K562 (cell line): ENCODE measurements at regions not wholly inside any gene's neighbourhood (a gene's known extent, or its start where the extent isn't known, plus 50 kb on each side); places are given as distances from the start of the nearest gene placed in this dataset.

Experiments
- ATAC-seq: fragments of 200-7000 bp; cut with Tn5 transposase; 3 replicates; pipeline ENCODE4 v1.9.1; 2020; ENCODE audit warnings: moderate library complexity
- BruUV-seq: library from RNA; stranded (reverse); fragments of 400-500 nt; replicated peaks from 2 replicates; lab custom pipeline; 2021; lab: Mats Ljungman, UMichigan
- CTCF ChIA-PET: fragments of 300-600 bp; formaldehyde crosslinking; extraction: SDS; loops from one replicate; lab custom pipeline; 2021; ENCODE audit warnings: low intra/inter-chr PET ratio; lab: Yijun Ruan, JAX
- POLR2A ChIA-PET: fragments of 300-600, 350-650 bp; sonication (Branson Sonifier 250); formaldehyde crosslinking; extraction: SDS; loops from one replicate; lab custom pipeline; 2021; ENCODE audit warnings: antibody characterized with exemption, inconsistent platforms; lab: Yijun Ruan, JAX
- DNase-seq, 4 experiments: peaks; one replicate each; pipeline versions ENCODE4 v3.0.0 to v3.0.0-alpha.2; 2011 to 2018; ENCODE audit warnings: low spot score in 3 of 4, mixed read lengths in 3 of 4; ENCODE audit errors: extremely low read depth in 1 of 4
- FAIRE-seq: peaks from 2 replicates; lab custom pipeline; 2011; peaks lifted over from hg19 to GRCh38; lab: Jason Lieb, UNC
- H2AFZ ChIP-seq: 2 replicates; pipeline ENCODE4 v1.6.0; 2011; ENCODE audit warnings: low read depth, low read length, control low read depth, inconsistent platforms
- H3K27ac ChIP-seq: fragments of 200-600 bp; 3 replicates; pipeline ENCODE4 v1.8.0; 2011; ENCODE audit warnings: low read depth, mild to moderate bottlenecking, control low read depth, inconsistent platforms, low read length, moderate library complexity, mixed read lengths; ENCODE audit errors: extremely low read depth
- H3K27me3 ChIP-seq, 2 experiments: fragments of 300-600 bp in 1 of 2; 2 replicates in 1 of 2; 3 replicates in 1 of 2; pipeline versions ENCODE4 v1.6.0 to v1.8.0; 2011; ENCODE audit warnings: inconsistent platforms in 2 of 2, low read length in 2 of 2, mild to moderate bottlenecking in 1 of 2, mixed read lengths in 1 of 2, moderate library complexity in 1 of 2; ENCODE audit not compliant: control insufficient read depth in 2 of 2, insufficient read depth in 2 of 2
- H3K36me3 ChIP-seq: fragments of 300-600 bp; 3 replicates; pipeline ENCODE4 v1.8.0; 2011; ENCODE audit warnings: mild to moderate bottlenecking, low read length, inconsistent platforms; ENCODE audit not compliant: control insufficient read depth, insufficient read depth
- H3K4me1 ChIP-seq, 2 experiments: fragments of 200-600 bp in 1 of 2; replicated peaks in 1 of 2; 2 replicates in 1 of 2; 3 replicates in 1 of 2; pipeline versions ENCODE4 v1.5.1 to v1.8.0; 2011; ENCODE audit warnings: inconsistent platforms in 2 of 2, low read length in 2 of 2, mild to moderate bottlenecking in 1 of 2, mixed read lengths in 1 of 2, moderate library complexity in 1 of 2; ENCODE audit not compliant: control insufficient read depth in 2 of 2, insufficient read depth in 2 of 2
- H3K4me2 ChIP-seq: 2 replicates; pipeline ENCODE4 v1.6.1; 2011; ENCODE audit warnings: low read length, control low read depth, inconsistent platforms, mixed read lengths; ENCODE audit not compliant: insufficient read depth
- H3K4me3 ChIP-seq: fragments of 200-600 bp; sonication (generic), shearing (Covaris generic); 2 replicates; pipeline ENCODE4 v1.5.1; 2016; ENCODE audit warnings: control low read depth, inconsistent platforms
- H3K79me2 ChIP-seq: fragments of 200-600 bp; 3 replicates; pipeline ENCODE4 v1.8.0; 2011; ENCODE audit warnings: low read length, inconsistent platforms; ENCODE audit not compliant: control insufficient read depth, insufficient read depth
- H3K9ac ChIP-seq, 2 experiments: 2 replicates each; pipeline versions ENCODE4 v1.6.0 to v1.6.1; 2011; ENCODE audit warnings: low read depth in 2 of 2, low read length in 2 of 2, control low read depth in 1 of 2, inconsistent platforms in 1 of 2, mild to moderate bottlenecking in 1 of 2, mixed read lengths in 1 of 2; ENCODE audit not compliant: insufficient read depth in 1 of 2
- H3K9me1 ChIP-seq: one replicate; pipeline ENCODE4 v1.6.0; 2011; ENCODE audit warnings: inconsistent platforms, mild to moderate bottlenecking, low read length, moderate library complexity; ENCODE audit not compliant: control insufficient read depth, insufficient read depth
- H3K9me3 ChIP-seq: replicated peaks from 2 replicates; pipeline ENCODE4 v1.5.1; 2011; ENCODE audit warnings: low read depth, low read length, inconsistent platforms; ENCODE audit not compliant: control insufficient read depth, insufficient read depth
- H4K20me1 ChIP-seq: replicated peaks from 2 replicates; pipeline ENCODE4 v1.6.1; 2011; ENCODE audit warnings: low read length, inconsistent platforms, mixed read lengths; ENCODE audit not compliant: control insufficient read depth, insufficient read depth
- CEBPG ChIP-seq, 3 experiments: fragments of 200-800 bp in 1 of 3; sonication (Bioruptor generic) in 1 of 3; sonication (generic) in 1 of 3; formaldehyde crosslinking in 1 of 3; IDR thresholded peaks in 2 of 3; conservative IDR thresholded peaks in 1 of 3; 2 replicates each; pipeline versions ENCODE4 v1.6.1 to v1.8.0; 2016 to 2022; ENCODE audit warnings: missing compliant biosample characterization in 2 of 3, missing genetic modification characterization in 2 of 3, mild to moderate bottlenecking in 1 of 3, missing genetic modification reagents in 1 of 3
- HNRNPUL1 ChIP-seq: fragments of 200-400 bp; formaldehyde crosslinking; IDR thresholded peaks from 2 replicates; pipeline ENCODE4 v1.6.1; 2017; ENCODE audit warnings: low read length
- JUNB ChIP-seq: fragments of 450-650 bp; formaldehyde crosslinking; conservative IDR thresholded peaks from 2 replicates; pipeline ENCODE4 v1.4.0; 2020; ENCODE audit warnings: mild to moderate bottlenecking
- NR2F6 ChIP-seq: fragments of 450-650 bp; formaldehyde crosslinking; IDR thresholded peaks from 2 replicates; pipeline ENCODE4 v1.4.0; 2020; ENCODE audit warnings: mild to moderate bottlenecking
- RAD21 ChIP-seq, 2 experiments: fragments of 250-450 bp in 1 of 2; fragments of 450-650 bp in 1 of 2; sonication (Bioruptor Pico) in 1 of 2; formaldehyde crosslinking in 1 of 2; IDR thresholded peaks in 1 of 2; conservative IDR thresholded peaks in 1 of 2; 2 replicates each; pipeline versions ENCODE4 v1.4.0 to v1.8.0; 2020 to 2022; ENCODE audit warnings: mild to moderate bottlenecking in 2 of 2, moderate library complexity in 1 of 2
- SMARCA4 ChIP-seq: fragments of 450-650 bp; IDR thresholded peaks from 2 replicates; pipeline ENCODE4 v1.6.1; 2016
- WGBS: fragments of 100-300 bp; shearing (Covaris generic); methylation state at CpG from one replicate; pipeline ENCODE4 v1.1.6; 2016; ENCODE audit warnings: low coverage, mixed read lengths; ENCODE audit not compliant: insufficient coverage; ENCODE audit errors: missing lambda C conversion rate; 5-methylcytosine and 5-hydroxymethylcytosine counted together
- in situ Hi-C: fragments of 300-500 bp; cut with MboI; formaldehyde crosslinking; loops from 4 replicates; pipeline ENCODE4 v1.15.0; 2018; ENCODE audit warnings: inconsistent platforms, mixed read lengths
- intact Hi-C: fragments of 100-400 bp; cut with micrococcal nuclease; formaldehyde crosslinking; loops from 2 replicates; pipeline ENCODE4 v1.14.2; 2022
- TF ChIP-seq, protein P1 (sequence below), 3 experiments: IDR thresholded peaks in 2 of 3; conservative IDR thresholded peaks in 1 of 3; 2 replicates each; pipeline ENCODE4 v1.5.1; 2011 to 2012; ENCODE audit warnings: low read length in 3 of 3, mild to moderate bottlenecking in 3 of 3, control low read depth in 2 of 3, improper control_type of control experiment in 1 of 3, inconsistent platforms in 1 of 3, low read depth in 1 of 3, mixed read lengths in 1 of 3, moderate library complexity in 1 of 3; ENCODE audit not compliant: insufficient read depth in 2 of 3
- TF ChIP-seq, protein P2 (sequence below): IDR thresholded peaks from 3 replicates; pipeline ENCODE4 v1.6.1; 2011; ENCODE audit warnings: borderline replicate concordance, mild to moderate bottlenecking; ENCODE audit not compliant: insufficient read length, insufficient read depth
- TF ChIP-seq, protein P3 (sequence below): fragments of 450-650 bp; formaldehyde crosslinking; IDR thresholded peaks from 2 replicates; pipeline ENCODE4 v1.4.0; 2020; ENCODE audit warnings: mild to moderate bottlenecking, moderate library complexity
- TF ChIP-seq, protein P4 (sequence below): fragments of 450-650 bp; IDR thresholded peaks from 2 replicates; pipeline ENCODE4 v1.6.1; 2016; ENCODE audit warnings: low read depth, mild to moderate bottlenecking, moderate library complexity

DNA sequence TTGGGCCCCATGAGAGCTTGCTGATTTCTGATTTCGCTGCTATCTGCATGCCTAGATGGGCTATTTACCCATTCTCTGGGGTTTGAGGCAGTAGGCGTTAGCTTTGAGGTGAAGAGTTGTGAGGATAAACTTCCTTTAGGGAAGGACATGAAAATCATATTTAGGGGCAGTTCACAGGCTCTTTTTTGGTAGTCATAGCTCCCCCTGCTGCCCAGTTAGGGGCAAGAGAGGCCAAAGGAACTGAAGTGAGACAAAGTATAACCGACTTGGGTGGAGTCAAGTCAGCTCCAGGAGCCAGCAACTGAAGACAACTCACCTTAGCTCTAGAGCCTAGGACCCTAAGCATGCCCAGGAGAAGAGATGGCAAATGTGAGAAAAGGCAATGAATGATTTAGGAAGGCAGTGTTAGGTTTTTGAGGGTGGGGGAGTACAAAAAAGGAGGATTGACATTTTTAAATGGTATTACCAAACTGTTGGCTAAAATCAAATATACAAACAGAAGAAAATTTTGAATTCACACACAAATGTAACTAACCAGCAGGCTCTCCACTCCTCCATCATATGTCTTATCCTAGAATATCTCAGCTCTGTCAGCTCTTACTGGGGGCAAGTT, 625.2 kb downstream of the LMO4 start:
- H3K4me2 ChIP-seq: no peak overlapping the region
- no peak overlapping the region for H3K9ac ChIP-seq
- WGBS: 5% methylated on average over 3 of the region's 3 CpGs
- no peaks in the 10 kb centered on the region; the same call in 1 of the 2 replicates for H3K9me3 ChIP-seq
- ATAC-seq (peak; percentile 88), FAIRE-seq (peak; percentile 73), DNase-seq (peak; percentile 21 to 61 (median 28))
- intact Hi-C loops: loop anchor here (2.0 to 10.0 kb wide), 3 partner anchors 459 to 822 kb away; no protein-coding TSS in a partner anchor
- H3K79me2 ChIP-seq: no peaks in the 10 kb centered on the region
- CTCF ChIA-PET: interaction anchor here (0.6 to 1.8 kb wide), 2 partner anchors 446 to 660 kb away, joined by 3 to 4 read pairs; no protein-coding TSS in a partner anchor
- H3K4me1 ChIP-seq: no peaks in the 10 kb centered on the region
- no peaks in the 10 kb centered on the region for H3K27me3 ChIP-seq
- no peaks in the 10 kb centered on the region for H4K20me1 ChIP-seq
- POLR2A ChIA-PET: interaction anchor here (0.6 kb wide), 1 partner anchor 620 kb away, joined by 5 read pairs; no protein-coding TSS in a partner anchor
- no peak overlapping the region for H2AFZ ChIP-seq
- no peaks in the 10 kb centered on the region for H3K36me3 ChIP-seq
- H3K4me3 ChIP-seq: no peak overlapping the region
- H3K27ac ChIP-seq: no peak overlapping the region
- H3K9me1 ChIP-seq: no peaks in the 10 kb centered on the region
- in situ Hi-C loops: no loop called here
- BruUV-seq: no TSS peak
- TF ChIP-seq, protein P1, sequence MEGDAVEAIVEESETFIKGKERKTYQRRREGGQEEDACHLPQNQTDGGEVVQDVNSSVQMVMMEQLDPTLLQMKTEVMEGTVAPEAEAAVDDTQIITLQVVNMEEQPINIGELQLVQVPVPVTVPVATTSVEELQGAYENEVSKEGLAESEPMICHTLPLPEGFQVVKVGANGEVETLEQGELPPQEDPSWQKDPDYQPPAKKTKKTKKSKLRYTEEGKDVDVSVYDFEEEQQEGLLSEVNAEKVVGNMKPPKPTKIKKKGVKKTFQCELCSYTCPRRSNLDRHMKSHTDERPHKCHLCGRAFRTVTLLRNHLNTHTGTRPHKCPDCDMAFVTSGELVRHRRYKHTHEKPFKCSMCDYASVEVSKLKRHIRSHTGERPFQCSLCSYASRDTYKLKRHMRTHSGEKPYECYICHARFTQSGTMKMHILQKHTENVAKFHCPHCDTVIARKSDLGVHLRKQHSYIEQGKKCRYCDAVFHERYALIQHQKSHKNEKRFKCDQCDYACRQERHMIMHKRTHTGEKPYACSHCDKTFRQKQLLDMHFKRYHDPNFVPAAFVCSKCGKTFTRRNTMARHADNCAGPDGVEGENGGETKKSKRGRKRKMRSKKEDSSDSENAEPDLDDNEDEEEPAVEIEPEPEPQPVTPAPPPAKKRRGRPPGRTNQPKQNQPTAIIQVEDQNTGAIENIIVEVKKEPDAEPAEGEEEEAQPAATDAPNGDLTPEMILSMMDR (IDR thresholded peaks at IDR 0.05 in 2 of 3, conservative IDR thresholded peaks at IDR 0.05 in 1 of 3; ENCODE audit: insufficient read depth in 2 of 3, low read depth in 1 of 3, low read length in 3 of 3): peak; percentile 49 to 71 (median 64)
- TF ChIP-seq, protein P2, sequence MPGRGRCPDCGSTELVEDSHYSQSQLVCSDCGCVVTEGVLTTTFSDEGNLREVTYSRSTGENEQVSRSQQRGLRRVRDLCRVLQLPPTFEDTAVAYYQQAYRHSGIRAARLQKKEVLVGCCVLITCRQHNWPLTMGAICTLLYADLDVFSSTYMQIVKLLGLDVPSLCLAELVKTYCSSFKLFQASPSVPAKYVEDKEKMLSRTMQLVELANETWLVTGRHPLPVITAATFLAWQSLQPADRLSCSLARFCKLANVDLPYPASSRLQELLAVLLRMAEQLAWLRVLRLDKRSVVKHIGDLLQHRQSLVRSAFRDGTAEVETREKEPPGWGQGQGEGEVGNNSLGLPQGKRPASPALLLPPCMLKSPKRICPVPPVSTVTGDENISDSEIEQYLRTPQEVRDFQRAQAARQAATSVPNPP: no peak
- TF ChIP-seq RAD21 (CRISPR knock-in tag; conservative IDR thresholded peaks at IDR 0.05 in 1 of 2, IDR thresholded peaks at IDR 0.05 in 1 of 2) (peak; percentile 72 to 73), HNRNPUL1 (no peak), NR2F6 (CRISPR knock-in tag) (no peak), JUNB (CRISPR knock-in tag) (no peak), SMARCA4 (no peak), CEBPG (CRISPR knock-in tag; IDR thresholded peaks at IDR 0.05) (no peak), CEBPG (tag; conservative IDR thresholded peaks at IDR 0.05 in 1 of 2, IDR thresholded peaks at IDR 0.05 in 1 of 2) (no peak)
- TF ChIP-seq, protein P3, sequence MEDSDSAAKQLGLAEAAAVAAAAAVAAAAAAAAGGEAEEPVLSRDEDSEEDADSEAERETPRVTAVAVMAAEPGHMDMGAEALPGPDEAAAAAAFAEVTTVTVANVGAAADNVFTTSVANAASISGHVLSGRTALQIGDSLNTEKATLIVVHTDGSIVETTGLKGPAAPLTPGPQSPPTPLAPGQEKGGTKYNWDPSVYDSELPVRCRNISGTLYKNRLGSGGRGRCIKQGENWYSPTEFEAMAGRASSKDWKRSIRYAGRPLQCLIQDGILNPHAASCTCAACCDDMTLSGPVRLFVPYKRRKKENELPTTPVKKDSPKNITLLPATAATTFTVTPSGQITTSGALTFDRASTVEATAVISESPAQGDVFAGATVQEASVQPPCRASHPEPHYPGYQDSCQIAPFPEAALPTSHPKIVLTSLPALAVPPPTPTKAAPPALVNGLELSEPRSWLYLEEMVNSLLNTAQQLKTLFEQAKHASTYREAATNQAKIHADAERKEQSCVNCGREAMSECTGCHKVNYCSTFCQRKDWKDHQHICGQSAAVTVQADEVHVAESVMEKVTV (CRISPR knock-in tag): peak; percentile 63; the same call in 1 of the 2 replicates
- TF ChIP-seq, protein P4, sequence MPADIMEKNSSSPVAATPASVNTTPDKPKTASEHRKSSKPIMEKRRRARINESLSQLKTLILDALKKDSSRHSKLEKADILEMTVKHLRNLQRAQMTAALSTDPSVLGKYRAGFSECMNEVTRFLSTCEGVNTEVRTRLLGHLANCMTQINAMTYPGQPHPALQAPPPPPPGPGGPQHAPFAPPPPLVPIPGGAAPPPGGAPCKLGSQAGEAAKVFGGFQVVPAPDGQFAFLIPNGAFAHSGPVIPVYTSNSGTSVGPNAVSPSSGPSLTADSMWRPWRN: no peak
